Neural crest cell (in vitro differentiated cells): ENCODE measurements at regions not wholly inside any gene's neighbourhood (a gene's known extent, or its start where the extent isn't known, plus 50 kb on each side); places are given as distances from the start of the nearest gene placed in this dataset.

Experiments
- DNase-seq: peaks from one replicate; pipeline ENCODE4 v3.0.0; 2021; ENCODE audit warnings: low read depth, mixed read lengths, low spot score
- H3K27ac Mint-ChIP-seq: one replicate; pipeline ENCODE4 v1.8.0; 2021; ENCODE audit warnings: mild to moderate bottlenecking, mixed read lengths; ENCODE audit not compliant: unreplicated experiment
- H3K27me3 Mint-ChIP-seq: 2 replicates; pipeline ENCODE4 v1.8.0; 2021; ENCODE audit warnings: low read depth, mild to moderate bottlenecking, mixed read lengths
- H3K36me3 Mint-ChIP-seq: 2 replicates; pipeline ENCODE4 v1.8.0; 2021; ENCODE audit warnings: low read depth, mild to moderate bottlenecking, mixed read lengths
- H3K4me1 Mint-ChIP-seq: 2 replicates; pipeline ENCODE4 v1.8.0; 2021; ENCODE audit warnings: mixed read lengths
- H3K4me3 Mint-ChIP-seq: one replicate; pipeline ENCODE4 v1.8.0; 2021; ENCODE audit warnings: mild to moderate bottlenecking, mixed read lengths
- H3K9me3 Mint-ChIP-seq: 2 replicates; pipeline ENCODE4 v1.8.0; 2021; ENCODE audit warnings: mixed read lengths
- TF ChIP-seq, protein P1 (sequence below): fragments of 200-600 bp; sonication (generic); conservative IDR thresholded peaks from 2 replicates; pipeline ENCODE4 v1.5.0; 2021; ENCODE audit warnings: antibody characterized with exemption, mild to moderate bottlenecking

DNA sequence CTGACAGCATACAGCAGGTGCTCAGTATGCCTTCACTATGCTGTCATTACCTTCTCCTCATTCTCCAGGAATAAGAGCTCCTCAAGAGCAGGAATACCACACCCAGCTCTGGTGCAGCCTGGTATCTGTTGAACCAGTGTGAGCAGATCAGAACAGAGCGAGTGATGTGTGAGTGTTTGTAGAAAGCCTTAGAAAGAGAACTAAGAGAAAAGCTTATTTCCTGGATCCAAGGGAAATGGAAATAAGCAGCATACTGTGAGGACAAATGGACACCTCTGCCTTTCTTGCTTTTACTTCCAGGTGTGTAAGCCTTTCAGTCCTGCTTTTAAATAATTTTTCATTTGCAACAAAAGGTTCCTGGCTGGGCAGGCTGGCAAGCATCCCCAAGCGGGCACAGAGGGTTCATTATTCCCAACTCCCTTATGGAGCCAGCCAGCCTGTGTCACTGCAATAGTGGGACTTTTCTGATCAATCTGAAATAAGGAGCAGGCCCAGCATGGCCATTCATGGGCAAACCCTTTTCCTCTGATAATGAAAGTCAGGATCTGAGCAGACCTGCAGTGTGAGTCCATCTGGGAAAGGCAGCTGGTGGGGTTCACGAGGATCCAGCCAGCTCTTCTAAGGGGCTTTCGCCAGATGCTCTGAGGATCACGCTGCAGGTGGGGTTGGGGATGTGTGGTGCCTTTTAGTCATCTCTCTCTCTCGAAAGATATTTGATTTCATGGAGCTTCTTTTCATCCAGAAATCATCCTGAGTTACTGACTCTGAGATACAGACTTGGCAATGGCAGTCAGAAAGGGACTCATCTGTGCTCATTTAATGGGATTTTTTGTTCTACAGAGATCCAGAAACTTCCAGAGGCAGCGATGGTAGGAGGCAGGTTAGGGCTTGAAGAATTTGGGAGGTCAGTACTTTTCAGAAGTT is 594.9 kb upstream of the CFAP20DC start:
- TF ChIP-seq, protein P1, sequence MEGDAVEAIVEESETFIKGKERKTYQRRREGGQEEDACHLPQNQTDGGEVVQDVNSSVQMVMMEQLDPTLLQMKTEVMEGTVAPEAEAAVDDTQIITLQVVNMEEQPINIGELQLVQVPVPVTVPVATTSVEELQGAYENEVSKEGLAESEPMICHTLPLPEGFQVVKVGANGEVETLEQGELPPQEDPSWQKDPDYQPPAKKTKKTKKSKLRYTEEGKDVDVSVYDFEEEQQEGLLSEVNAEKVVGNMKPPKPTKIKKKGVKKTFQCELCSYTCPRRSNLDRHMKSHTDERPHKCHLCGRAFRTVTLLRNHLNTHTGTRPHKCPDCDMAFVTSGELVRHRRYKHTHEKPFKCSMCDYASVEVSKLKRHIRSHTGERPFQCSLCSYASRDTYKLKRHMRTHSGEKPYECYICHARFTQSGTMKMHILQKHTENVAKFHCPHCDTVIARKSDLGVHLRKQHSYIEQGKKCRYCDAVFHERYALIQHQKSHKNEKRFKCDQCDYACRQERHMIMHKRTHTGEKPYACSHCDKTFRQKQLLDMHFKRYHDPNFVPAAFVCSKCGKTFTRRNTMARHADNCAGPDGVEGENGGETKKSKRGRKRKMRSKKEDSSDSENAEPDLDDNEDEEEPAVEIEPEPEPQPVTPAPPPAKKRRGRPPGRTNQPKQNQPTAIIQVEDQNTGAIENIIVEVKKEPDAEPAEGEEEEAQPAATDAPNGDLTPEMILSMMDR = no peak
- Mint-ChIP-seq H3K9me3 (peaks cover 4% of the 10 kb centered on the region), H3K27ac (no peak overlapping the region), H3K4me1 (no peaks in the 10 kb centered on the region), H3K4me3 (no peak overlapping the region), H3K27me3 (peaks cover 4% of the 10 kb centered on the region), H3K36me3 (no peaks in the 10 kb centered on the region)
- no peak for DNase-seq

DNA sequence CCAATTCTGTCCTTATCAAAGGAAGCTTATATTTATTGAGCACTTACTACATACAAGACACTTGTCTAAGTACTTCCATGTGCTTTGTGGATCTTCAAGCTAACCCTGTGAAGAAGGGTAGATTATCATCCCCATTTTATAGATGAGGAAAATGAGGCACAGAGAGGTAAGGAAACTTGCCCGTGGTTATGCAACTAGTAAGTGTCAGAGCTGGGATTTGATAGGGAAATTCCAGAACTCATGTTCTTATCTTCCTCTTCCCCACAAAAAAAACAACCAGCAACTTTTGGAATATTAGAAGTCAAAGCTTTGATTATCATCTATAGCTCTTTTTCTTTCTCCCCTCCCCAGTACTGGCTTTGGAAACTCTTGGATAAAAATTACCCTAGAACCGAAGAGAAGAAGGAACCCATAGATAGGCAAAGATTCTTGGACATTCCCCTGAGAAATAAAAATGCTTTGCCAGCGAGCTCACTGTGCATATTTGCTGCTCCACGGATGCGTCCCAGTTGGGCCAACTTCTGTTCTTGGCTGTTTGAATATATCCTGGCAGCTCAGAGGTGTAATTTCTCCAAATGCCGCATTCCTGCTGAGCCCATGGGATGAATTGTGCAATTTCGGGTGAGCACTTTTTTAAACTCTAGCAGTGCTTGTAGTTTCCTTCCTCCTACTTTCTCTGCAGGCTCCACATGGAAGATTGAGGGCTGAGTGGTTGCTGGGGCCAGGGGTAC is 591.5 kb upstream of the CFAP20DC start:
- Mint-ChIP-seq H3K4me1 (no peaks in the 10 kb centered on the region), H3K4me3 (no peak overlapping the region), H3K36me3 (no peaks in the 10 kb centered on the region), H3K9me3 (no peaks in the 10 kb centered on the region), H3K27me3 (peaks cover 4% of the 10 kb centered on the region), H3K27ac (no peak overlapping the region)
- no peak for DNase-seq
- TF ChIP-seq, protein P1 = no peak

DNA sequence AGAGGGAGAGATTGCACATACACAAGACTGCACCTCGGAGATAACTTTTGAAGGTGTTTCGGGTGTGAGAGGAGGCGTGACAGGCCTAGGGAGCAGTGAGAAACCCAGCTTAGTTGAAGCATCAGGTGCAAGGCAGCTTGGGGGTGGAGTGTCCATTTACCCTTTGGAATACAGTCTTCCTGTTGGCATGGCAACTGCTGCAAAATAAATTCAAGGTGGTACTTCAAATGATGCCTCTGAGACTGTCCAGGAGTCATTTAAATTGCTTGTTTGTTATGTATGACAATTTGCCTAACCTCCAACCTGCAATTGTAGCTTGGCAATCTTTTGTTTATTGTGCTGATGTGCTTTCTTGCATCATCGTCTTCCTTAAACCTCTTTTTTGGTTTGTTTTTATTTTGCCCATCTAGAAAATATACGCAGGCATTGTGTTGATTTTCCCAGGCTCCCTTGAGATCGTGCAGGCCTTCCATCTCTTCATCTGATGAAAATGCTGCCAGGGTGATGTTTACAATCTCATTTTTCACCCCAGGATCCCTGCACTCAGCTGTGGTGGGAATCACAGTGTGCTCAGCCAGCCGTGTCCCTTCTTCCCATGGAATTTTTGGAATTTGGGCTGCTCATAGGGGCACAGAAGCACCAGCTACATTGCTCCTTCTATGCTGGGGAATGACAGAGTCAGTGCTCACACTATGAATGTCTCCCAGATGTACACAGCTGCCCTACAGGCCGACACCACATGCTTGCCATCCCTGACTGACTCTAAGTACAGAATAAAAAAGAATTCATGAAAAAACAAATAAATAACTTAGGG is 583.1 kb upstream of the CFAP20DC start:
- no peaks in the 10 kb centered on the region for H3K9me3 Mint-ChIP-seq
- TF ChIP-seq, protein P1 = no peak
- no peak overlapping the region for H3K4me3 Mint-ChIP-seq
- peaks cover 9% of the 10 kb centered on the region for H3K4me1 Mint-ChIP-seq
- H3K36me3 Mint-ChIP-seq = no peaks in the 10 kb centered on the region
- no peaks in the 10 kb centered on the region for H3K27me3 Mint-ChIP-seq
- no peak overlapping the region for H3K27ac Mint-ChIP-seq
- no peak for DNase-seq

DNA sequence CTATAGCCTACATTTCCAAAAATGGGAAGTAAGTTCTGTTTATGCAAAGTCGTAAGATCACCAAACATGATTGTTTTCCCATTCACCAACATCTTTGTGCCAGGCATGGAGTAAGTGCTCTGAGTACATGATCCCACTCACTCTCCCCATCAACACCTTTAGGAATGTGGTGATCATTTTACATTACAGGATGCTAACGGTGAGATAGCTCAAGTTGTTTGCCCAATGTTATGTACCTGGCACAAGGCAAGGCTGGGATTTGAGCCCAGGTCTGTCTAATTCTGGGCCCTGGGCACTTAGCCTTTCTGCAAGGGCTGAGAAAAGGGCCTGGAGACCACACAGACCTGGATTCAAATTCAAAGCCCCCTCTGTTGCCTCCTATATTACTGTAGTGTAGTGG is 581.7 kb upstream of the CFAP20DC start:
- Mint-ChIP-seq H3K36me3 (no peaks in the 10 kb centered on the region), H3K27ac (no peak overlapping the region), H3K9me3 (no peaks in the 10 kb centered on the region), H3K4me1 (peaks cover 9% of the 10 kb centered on the region), H3K4me3 (no peak overlapping the region), H3K27me3 (no peaks in the 10 kb centered on the region)
- TF ChIP-seq, protein P1 = no peak
- DNase-seq = no peak

DNA sequence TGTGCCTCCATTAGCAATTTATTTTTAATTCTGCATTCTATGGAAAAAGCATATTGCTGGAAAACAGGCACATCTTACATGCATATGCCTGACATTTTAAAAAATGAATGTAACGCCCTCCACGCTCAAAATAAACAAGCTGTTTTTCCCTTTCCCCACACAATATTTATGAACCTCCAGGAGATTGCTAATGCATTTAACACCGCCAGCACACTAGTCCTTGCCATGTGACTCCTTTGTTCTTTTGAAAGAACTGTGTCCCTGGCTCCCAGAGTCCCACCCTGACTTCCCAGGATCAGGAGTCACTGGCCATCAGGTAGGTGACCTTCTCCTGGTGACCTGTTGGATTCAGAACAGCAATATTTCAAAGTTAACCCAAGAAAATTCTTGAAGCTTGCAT is 571.2 kb upstream of the CFAP20DC start:
- H3K9me3 Mint-ChIP-seq = peaks cover 10% of the 10 kb centered on the region
- H3K4me3 Mint-ChIP-seq = no peak overlapping the region
- DNase-seq = no peak
- H3K4me1 Mint-ChIP-seq = peaks cover 5% of the 10 kb centered on the region
- H3K27me3 Mint-ChIP-seq = no peaks in the 10 kb centered on the region
- TF ChIP-seq, protein P1 = no peak
- no peaks in the 10 kb centered on the region for H3K36me3 Mint-ChIP-seq
- no peak overlapping the region for H3K27ac Mint-ChIP-seq
